H1 (cell line): ENCODE measurements at regions not wholly inside any gene's neighbourhood (a gene's known extent, or its start where the extent isn't known, plus 50 kb on each side); places are given as distances from the start of the nearest gene placed in this dataset.

Source experiments
- TF ChIP-seq, protein P1 (sequence below): fragments of 300-600 bp; sonication (generic); IDR thresholded peaks from 2 replicates; pipeline ENCODE4 v1.7.1; 2012; ENCODE audit warnings: low read length, moderate library complexity, mild to moderate bottlenecking, inconsistent platforms; ENCODE audit not compliant: insufficient replicate concordance

GRCh38 chr13:58266271-58266670, 634.7 kb downstream of the PCDH17 start (continued):
- TF ChIP-seq, protein P1, sequence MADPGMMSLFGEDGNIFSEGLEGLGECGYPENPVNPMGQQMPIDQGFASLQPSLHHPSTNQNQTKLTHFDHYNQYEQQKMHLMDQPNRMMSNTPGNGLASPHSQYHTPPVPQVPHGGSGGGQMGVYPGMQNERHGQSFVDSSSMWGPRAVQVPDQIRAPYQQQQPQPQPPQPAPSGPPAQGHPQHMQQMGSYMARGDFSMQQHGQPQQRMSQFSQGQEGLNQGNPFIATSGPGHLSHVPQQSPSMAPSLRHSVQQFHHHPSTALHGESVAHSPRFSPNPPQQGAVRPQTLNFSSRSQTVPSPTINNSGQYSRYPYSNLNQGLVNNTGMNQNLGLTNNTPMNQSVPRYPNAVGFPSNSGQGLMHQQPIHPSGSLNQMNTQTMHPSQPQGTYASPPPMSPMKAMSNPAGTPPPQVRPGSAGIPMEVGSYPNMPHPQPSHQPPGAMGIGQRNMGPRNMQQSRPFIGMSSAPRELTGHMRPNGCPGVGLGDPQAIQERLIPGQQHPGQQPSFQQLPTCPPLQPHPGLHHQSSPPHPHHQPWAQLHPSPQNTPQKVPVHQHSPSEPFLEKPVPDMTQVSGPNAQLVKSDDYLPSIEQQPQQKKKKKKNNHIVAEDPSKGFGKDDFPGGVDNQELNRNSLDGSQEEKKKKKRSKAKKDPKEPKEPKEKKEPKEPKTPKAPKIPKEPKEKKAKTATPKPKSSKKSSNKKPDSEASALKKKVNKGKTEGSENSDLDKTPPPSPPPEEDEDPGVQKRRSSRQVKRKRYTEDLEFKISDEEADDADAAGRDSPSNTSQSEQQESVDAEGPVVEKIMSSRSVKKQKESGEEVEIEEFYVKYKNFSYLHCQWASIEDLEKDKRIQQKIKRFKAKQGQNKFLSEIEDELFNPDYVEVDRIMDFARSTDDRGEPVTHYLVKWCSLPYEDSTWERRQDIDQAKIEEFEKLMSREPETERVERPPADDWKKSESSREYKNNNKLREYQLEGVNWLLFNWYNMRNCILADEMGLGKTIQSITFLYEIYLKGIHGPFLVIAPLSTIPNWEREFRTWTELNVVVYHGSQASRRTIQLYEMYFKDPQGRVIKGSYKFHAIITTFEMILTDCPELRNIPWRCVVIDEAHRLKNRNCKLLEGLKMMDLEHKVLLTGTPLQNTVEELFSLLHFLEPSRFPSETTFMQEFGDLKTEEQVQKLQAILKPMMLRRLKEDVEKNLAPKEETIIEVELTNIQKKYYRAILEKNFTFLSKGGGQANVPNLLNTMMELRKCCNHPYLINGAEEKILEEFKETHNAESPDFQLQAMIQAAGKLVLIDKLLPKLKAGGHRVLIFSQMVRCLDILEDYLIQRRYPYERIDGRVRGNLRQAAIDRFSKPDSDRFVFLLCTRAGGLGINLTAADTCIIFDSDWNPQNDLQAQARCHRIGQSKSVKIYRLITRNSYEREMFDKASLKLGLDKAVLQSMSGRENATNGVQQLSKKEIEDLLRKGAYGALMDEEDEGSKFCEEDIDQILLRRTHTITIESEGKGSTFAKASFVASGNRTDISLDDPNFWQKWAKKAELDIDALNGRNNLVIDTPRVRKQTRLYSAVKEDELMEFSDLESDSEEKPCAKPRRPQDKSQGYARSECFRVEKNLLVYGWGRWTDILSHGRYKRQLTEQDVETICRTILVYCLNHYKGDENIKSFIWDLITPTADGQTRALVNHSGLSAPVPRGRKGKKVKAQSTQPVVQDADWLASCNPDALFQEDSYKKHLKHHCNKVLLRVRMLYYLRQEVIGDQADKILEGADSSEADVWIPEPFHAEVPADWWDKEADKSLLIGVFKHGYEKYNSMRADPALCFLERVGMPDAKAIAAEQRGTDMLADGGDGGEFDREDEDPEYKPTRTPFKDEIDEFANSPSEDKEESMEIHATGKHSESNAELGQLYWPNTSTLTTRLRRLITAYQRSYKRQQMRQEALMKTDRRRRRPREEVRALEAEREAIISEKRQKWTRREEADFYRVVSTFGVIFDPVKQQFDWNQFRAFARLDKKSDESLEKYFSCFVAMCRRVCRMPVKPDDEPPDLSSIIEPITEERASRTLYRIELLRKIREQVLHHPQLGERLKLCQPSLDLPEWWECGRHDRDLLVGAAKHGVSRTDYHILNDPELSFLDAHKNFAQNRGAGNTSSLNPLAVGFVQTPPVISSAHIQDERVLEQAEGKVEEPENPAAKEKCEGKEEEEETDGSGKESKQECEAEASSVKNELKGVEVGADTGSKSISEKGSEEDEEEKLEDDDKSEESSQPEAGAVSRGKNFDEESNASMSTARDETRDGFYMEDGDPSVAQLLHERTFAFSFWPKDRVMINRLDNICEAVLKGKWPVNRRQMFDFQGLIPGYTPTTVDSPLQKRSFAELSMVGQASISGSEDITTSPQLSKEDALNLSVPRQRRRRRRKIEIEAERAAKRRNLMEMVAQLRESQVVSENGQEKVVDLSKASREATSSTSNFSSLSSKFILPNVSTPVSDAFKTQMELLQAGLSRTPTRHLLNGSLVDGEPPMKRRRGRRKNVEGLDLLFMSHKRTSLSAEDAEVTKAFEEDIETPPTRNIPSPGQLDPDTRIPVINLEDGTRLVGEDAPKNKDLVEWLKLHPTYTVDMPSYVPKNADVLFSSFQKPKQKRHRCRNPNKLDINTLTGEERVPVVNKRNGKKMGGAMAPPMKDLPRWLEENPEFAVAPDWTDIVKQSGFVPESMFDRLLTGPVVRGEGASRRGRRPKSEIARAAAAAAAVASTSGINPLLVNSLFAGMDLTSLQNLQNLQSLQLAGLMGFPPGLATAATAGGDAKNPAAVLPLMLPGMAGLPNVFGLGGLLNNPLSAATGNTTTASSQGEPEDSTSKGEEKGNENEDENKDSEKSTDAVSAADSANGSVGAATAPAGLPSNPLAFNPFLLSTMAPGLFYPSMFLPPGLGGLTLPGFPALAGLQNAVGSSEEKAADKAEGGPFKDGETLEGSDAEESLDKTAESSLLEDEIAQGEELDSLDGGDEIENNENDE, result no peak
- TF ChIP-seq, all 59 proteins: peak for 0
